ENCODE measurements at regions not wholly inside any gene's neighbourhood (a gene's known extent, or its start where the extent isn't known, plus 50 kb on each side); places are given as distances from the start of the nearest gene placed in this dataset.

- TF ChIP-seq CTCF (conservative IDR thresholded peaks at IDR 0.05): no peak
- no peak for TF ChIP-seq ZFX (IDR thresholded peaks at IDR 0.05)
Measured at GRCh38 chrX:124462931-124463330, 116.6 kb downstream of the SH2D1A start.
